Activated CD8-positive, alpha-beta T cell treated with anti-CD3 and anti-CD28 coated beads for 36 hours (primary cell): ENCODE measurements at regions not wholly inside any gene's neighbourhood (a gene's known extent, or its start where the extent isn't known, plus 50 kb on each side); places are given as distances from the start of the nearest gene placed in this dataset.

Experiments
- ATAC-seq: fragments of 200-7000 bp; cut with Tn5 transposase; one replicate; pipeline ENCODE4 v1.10.0; 2021; ENCODE audit warnings: mild to moderate bottlenecking, moderate library complexity
- CTCF ChIA-PET: fragments of 350-600 bp; sonication (Branson Sonifier 250); formaldehyde crosslinking; loops from one replicate; lab custom pipeline; 2021; ENCODE audit warnings: antibody characterized with exemption; lab: Charles Lee
- POLR2A ChIA-PET: fragments of 350-600 bp; sonication (Branson Sonifier 250); formaldehyde crosslinking; loops from one replicate; lab custom pipeline; 2021; ENCODE audit warnings: antibody characterized with exemption; lab: Charles Lee
- DNase-seq: peaks from one replicate; pipeline ENCODE4 v3.0.0-alpha.2; 2020
- H3K27ac Mint-ChIP-seq: one replicate; pipeline ENCODE4 v1.8.0; 2021; ENCODE audit warnings: mild to moderate bottlenecking, mixed read lengths
- H3K27me3 Mint-ChIP-seq: one replicate; pipeline ENCODE4 v1.8.0; 2021; ENCODE audit warnings: mixed read lengths
- H3K36me3 Mint-ChIP-seq: one replicate; pipeline ENCODE4 v1.8.0; 2021; ENCODE audit warnings: low read depth, mixed read lengths
- H3K4me1 Mint-ChIP-seq: one replicate; pipeline ENCODE4 v1.8.0; 2021; ENCODE audit warnings: low read depth, mixed read lengths
- H3K4me3 Mint-ChIP-seq: one replicate; pipeline ENCODE4 v1.8.0; 2021; ENCODE audit warnings: mild to moderate bottlenecking, moderate library complexity, mixed read lengths
- H3K9me3 Mint-ChIP-seq: one replicate; pipeline ENCODE4 v1.8.0; 2021; ENCODE audit warnings: mixed read lengths
- intact Hi-C: fragments of 100-400 bp; cut with micrococcal nuclease; formaldehyde crosslinking; loops from one replicate; pipeline ENCODE4 v1.10.0; 2022
- TF ChIP-seq, protein P1 (sequence below): fragments of 200-600 bp; IDR thresholded peaks from one replicate; pipeline ENCODE4 v1.8.0; 2022; ENCODE audit warnings: antibody characterized with exemption, mild to moderate bottlenecking

GRCh38 chr11:115716601-115717529, 212.7 kb upstream of the CADM1 start:
- no peak overlapping the region for H3K4me3 Mint-ChIP-seq
- ChIA-PET POLR2A (no interaction called here), CTCF (no interaction called here)
- H3K27me3 Mint-ChIP-seq: no peaks in the 10 kb centered on the region
- H3K27ac Mint-ChIP-seq: no peak overlapping the region
- DNase-seq (no peak), ATAC-seq (no peak)
- intact Hi-C loops: no loop called here
- TF ChIP-seq, protein P1, sequence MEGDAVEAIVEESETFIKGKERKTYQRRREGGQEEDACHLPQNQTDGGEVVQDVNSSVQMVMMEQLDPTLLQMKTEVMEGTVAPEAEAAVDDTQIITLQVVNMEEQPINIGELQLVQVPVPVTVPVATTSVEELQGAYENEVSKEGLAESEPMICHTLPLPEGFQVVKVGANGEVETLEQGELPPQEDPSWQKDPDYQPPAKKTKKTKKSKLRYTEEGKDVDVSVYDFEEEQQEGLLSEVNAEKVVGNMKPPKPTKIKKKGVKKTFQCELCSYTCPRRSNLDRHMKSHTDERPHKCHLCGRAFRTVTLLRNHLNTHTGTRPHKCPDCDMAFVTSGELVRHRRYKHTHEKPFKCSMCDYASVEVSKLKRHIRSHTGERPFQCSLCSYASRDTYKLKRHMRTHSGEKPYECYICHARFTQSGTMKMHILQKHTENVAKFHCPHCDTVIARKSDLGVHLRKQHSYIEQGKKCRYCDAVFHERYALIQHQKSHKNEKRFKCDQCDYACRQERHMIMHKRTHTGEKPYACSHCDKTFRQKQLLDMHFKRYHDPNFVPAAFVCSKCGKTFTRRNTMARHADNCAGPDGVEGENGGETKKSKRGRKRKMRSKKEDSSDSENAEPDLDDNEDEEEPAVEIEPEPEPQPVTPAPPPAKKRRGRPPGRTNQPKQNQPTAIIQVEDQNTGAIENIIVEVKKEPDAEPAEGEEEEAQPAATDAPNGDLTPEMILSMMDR: no peak
- no peaks in the 10 kb centered on the region for H3K36me3 Mint-ChIP-seq
- no peaks in the 10 kb centered on the region for H3K9me3 Mint-ChIP-seq
- no peaks in the 10 kb centered on the region for H3K4me1 Mint-ChIP-seq

DNA sequence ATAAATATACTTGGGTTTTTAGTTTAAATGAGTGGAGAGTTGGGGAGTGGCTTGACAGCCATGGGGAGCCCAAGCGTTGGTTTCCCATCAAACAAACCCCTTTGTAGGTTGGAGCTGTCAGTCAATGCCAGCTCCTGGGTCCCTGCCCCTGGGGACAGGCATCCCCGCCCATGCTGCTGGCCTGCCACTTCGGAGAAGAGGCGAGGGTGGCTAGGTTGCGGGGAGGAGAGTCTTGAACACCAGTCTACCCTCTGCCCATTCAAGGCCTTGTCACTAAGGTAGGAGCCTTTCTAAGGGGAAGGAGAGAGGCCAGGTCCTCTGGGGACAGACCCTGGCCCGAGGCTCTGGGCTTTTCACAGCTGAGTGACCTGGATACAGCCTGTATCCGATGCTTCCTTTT, 211.9 kb upstream of the CADM1 start:
- ChIA-PET CTCF (no interaction called here), POLR2A (no interaction called here)
- ATAC-seq (no peak), DNase-seq (no peak)
- Mint-ChIP-seq H3K36me3 (no peaks in the 10 kb centered on the region), H3K27me3 (no peaks in the 10 kb centered on the region), H3K4me3 (no peak overlapping the region), H3K9me3 (no peaks in the 10 kb centered on the region), H3K27ac (no peak overlapping the region), H3K4me1 (no peaks in the 10 kb centered on the region)
- intact Hi-C loops: no loop called here
- TF ChIP-seq, protein P1: no peak

DNA sequence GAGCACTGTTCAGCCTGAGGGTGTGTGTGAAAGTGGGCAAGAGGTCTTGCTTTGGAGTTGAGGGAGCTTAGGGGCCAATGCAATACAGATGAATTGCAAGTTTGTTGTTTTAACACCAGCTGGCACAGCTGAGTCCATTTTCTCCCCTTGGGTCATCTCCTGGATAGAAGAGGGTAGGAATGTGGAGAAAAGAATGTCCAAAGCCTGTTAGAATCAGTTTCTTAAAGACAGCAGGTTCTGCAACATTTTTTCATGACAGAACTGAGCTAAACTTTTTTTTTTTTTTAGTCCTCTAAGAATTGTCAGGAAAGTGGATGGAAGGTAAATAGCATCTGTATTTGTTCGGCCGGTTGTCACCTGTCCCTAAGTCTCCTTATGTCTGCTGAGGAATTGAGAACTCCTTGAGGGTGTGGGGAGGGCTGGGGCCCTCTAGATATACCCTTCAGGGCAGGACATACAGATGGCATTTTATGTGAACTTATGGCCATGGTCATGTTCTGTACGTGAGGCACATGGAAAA, 211.1 kb upstream of the CADM1 start:
- no peaks in the 10 kb centered on the region for H3K36me3 Mint-ChIP-seq
- no peaks in the 10 kb centered on the region for H3K4me1 Mint-ChIP-seq
- H3K27me3 Mint-ChIP-seq: no peaks in the 10 kb centered on the region
- no peak overlapping the region for H3K27ac Mint-ChIP-seq
- CTCF ChIA-PET: no interaction called here
- TF ChIP-seq, protein P1: no peak
- DNase-seq (no peak), ATAC-seq (no peak)
- H3K9me3 Mint-ChIP-seq: no peaks in the 10 kb centered on the region
- intact Hi-C loops: no loop called here
- H3K4me3 Mint-ChIP-seq: no peak overlapping the region
- POLR2A ChIA-PET: no interaction called here

DNA sequence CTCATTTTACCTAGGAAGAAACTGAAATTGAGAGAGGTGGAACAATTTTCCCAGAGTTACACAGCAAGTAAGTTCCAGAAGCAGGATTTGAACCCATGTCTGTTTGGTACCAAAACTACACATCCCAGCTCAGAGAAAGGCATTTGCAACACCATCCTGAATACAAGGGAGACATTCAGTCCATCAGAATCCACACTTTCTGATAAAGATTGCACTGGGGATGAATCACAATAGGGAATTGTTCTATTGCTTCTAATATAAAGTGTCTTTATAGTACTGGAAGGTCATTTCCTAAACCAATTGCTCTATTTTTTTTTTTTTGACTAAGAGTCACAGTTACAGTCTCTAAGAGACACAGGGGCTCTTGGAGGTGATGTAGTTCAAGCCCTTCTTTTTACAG, 208.1 kb upstream of the CADM1 start:
- DNase-seq (no peak), ATAC-seq (no peak)
- ChIA-PET POLR2A (no interaction called here), CTCF (no interaction called here)
- Mint-ChIP-seq H3K36me3 (no peaks in the 10 kb centered on the region), H3K27me3 (no peaks in the 10 kb centered on the region), H3K4me3 (no peak overlapping the region), H3K9me3 (no peaks in the 10 kb centered on the region), H3K27ac (no peak overlapping the region), H3K4me1 (no peaks in the 10 kb centered on the region)
- intact Hi-C loops: no loop called here
- TF ChIP-seq, protein P1: no peak

- POLR2A ChIA-PET: no interaction called here
- no peaks in the 10 kb centered on the region for H3K4me1 Mint-ChIP-seq
- CTCF ChIA-PET: no interaction called here
- no peaks in the 10 kb centered on the region for H3K36me3 Mint-ChIP-seq
- ATAC-seq (no peak), DNase-seq (no peak)
- no peaks in the 10 kb centered on the region for H3K27me3 Mint-ChIP-seq
- TF ChIP-seq, protein P1: no peak
- intact Hi-C loops: no loop called here
- H3K4me3 Mint-ChIP-seq: no peak overlapping the region
- H3K9me3 Mint-ChIP-seq: no peaks in the 10 kb centered on the region
- no peak overlapping the region for H3K27ac Mint-ChIP-seq
Measured at GRCh38 chr11:115710980-115711379, 206.8 kb upstream of the CADM1 start.
